Psoas muscle (tissue), 7 donors: ENCODE measurements at regions not wholly inside any gene's neighbourhood (a gene's known extent, or its start where the extent isn't known, plus 50 kb on each side); places are given as distances from the start of the nearest gene placed in this dataset.

Experiments
- ATAC-seq, 4 donors: fragments of 200-7000 bp; cut with Tn5 transposase; one replicate each; pipeline ENCODE4 v1.9.1; 2020; ENCODE audit warnings: moderate library complexity in 3 of 4, mild to moderate bottlenecking in 2 of 4
- DNase-seq, 2 donors: peaks; one replicate each; pipeline ENCODE4 v3.0.0-alpha.2; 2020
- H3K27ac ChIP-seq: fragments of 200-600 bp; one replicate; pipeline ENCODE4 v1.8.0; 2022
- H3K27me3 ChIP-seq, 3 donors: fragments of 200-600 bp in 1 of 3; one replicate each; pipeline versions ENCODE4 v1.6.1 to v1.8.0; 2013 to 2022; ENCODE audit warnings: low read length in 2 of 3, mild to moderate bottlenecking in 2 of 3, moderate library complexity in 1 of 3; ENCODE audit not compliant: insufficient read depth in 3 of 3
- H3K36me3 ChIP-seq, 2 donors: fragments of 200-600 bp in 1 of 2; one replicate each; pipeline versions ENCODE4 v1.6.1 to v1.8.0; 2013 to 2022; ENCODE audit warnings: low read depth in 1 of 2, mild to moderate bottlenecking in 1 of 2, moderate library complexity in 1 of 2; ENCODE audit not compliant: insufficient read depth in 1 of 2
- H3K4me1 ChIP-seq: fragments of 200-600 bp; one replicate; pipeline ENCODE4 v1.8.0; 2022
- H3K4me3 ChIP-seq: fragments of 200-600 bp; one replicate; pipeline ENCODE4 v1.8.0; 2022; ENCODE audit warnings: mild to moderate bottlenecking
- H3K9me3 ChIP-seq: fragments of 200-600 bp; one replicate; pipeline ENCODE4 v1.8.0; 2022
- CTCF ChIP-seq: fragments of 200-600 bp; IDR thresholded peaks from one replicate; pipeline ENCODE4 v1.8.0; 2022; ENCODE audit warnings: antibody characterized with exemption
- WGBS, 3 donors: extraction: QIAGEN DNeasy Blood & Tissue Kit; methylation state at CpG; one replicate each; pipeline versions ENCODE4 v1.1.6 to v1.1.7; 2013; 5-methylcytosine and 5-hydroxymethylcytosine counted together
- intact Hi-C, 2 donors: fragments of 100-400 bp; cut with DNase I; formaldehyde crosslinking; loops; one replicate each; pipeline versions ENCODE4 v1.11.0 to v1.14.2; 2022
- donor health status: healthy with polysubstance abuse.
- donor health status: DM: no; HTN: no; CAD: no; lungs with moderate emphysema.
- donor health status: Bipolar disorder and iron deficiency.
- donor health status: healthy.
- donor health status: DM: yes; HTN: yes; CAD: no.
- donor health status: DM: no; HTN: no; CAD: no.
- donor health status: DM: yes; HTN: yes; CAD: no.

- no peaks in the 10 kb centered on the region for H3K36me3 ChIP-seq
- no peaks in the 10 kb centered on the region for H3K4me1 ChIP-seq
- no peak for DNase-seq
- H3K27ac ChIP-seq: no peak overlapping the region
- WGBS, 3 donors: 77 to 87% (median 85%) methylated on average over 6 of the region's 6 CpGs
- TF ChIP-seq CTCF: no peak
- no peaks in the 10 kb centered on the region for H3K9me3 ChIP-seq
- no peaks in the 10 kb centered on the region for H3K27me3 ChIP-seq
- intact Hi-C loops: no loop called here
- no peak overlapping the region for H3K4me3 ChIP-seq
- no peak for ATAC-seq
These were observed 246.1 kb downstream of the KCNRG start for GRCh38 chr13:50261130-50261901.

- 70 to 89% (median 83%) methylated on average over 5 of the region's 5 CpGs for WGBS, 3 donors
- Histone ChIP-seq H3K4me1 (no peaks in the 10 kb centered on the region), H3K4me3 (no peak overlapping the region), H3K27ac (no peak overlapping the region), H3K9me3 (no peaks in the 10 kb centered on the region), H3K27me3 (no peaks in the 10 kb centered on the region), H3K36me3 (no peaks in the 10 kb centered on the region)
- TF ChIP-seq CTCF: no peak
- DNase-seq (no peak), ATAC-seq (no peak)
- intact Hi-C loops: no loop called here
These were observed 251.8 kb downstream of the KCNRG start for GRCh38 chr13:50267066-50267465.

GRCh38 chr13:50267917-50268316 is 252.7 kb downstream of the KCNRG start:
- TF ChIP-seq CTCF: no peak
- Histone ChIP-seq H3K27ac (no peak overlapping the region), H3K4me3 (no peak overlapping the region), H3K36me3 (no peaks in the 10 kb centered on the region), H3K27me3 (no peaks in the 10 kb centered on the region), H3K4me1 (no peaks in the 10 kb centered on the region), H3K9me3 (no peaks in the 10 kb centered on the region)
- no peak for ATAC-seq
- DNase-seq: no peak
- 33 to 44% (median 41%) methylated on average over 1 of the region's 1 CpG for WGBS, 3 donors
- intact Hi-C loops: no loop called here

- no peaks in the 10 kb centered on the region for H3K4me1 ChIP-seq
- no peak for ATAC-seq
- no peak for DNase-seq
These were observed 253.3 kb downstream of the KCNRG start for GRCh38 chr13:50268500-50268899.

More at GRCh38 chr13:50268500-50268899, 253.3 kb downstream of the KCNRG start:
- Histone ChIP-seq H3K27me3 (no peaks in the 10 kb centered on the region), H3K27ac (no peak overlapping the region), H3K36me3 (no peaks in the 10 kb centered on the region), H3K4me3 (no peak overlapping the region), H3K9me3 (no peaks in the 10 kb centered on the region)
- intact Hi-C loops: no loop called here
- no peak for TF ChIP-seq CTCF
- WGBS, 3 donors: 60 to 71% (median 64%) methylated on average over 2 of the region's 2 CpGs
